ENCODE measurements at regions not wholly inside any gene's neighbourhood (a gene's known extent, or its start where the extent isn't known, plus 50 kb on each side); places are given as distances from the start of the nearest gene placed in this dataset.

- DNase-seq (ENCODE audit: low spot score) = no peak
Measured at GRCh38 chrX:143171703-143172102, 146.0 kb downstream of the SPANXN4 start.

GRCh38 chrX:143165778-143166177 is 140.1 kb downstream of the SPANXN4 start:
- DNase-seq (ENCODE audit: low spot score) = no peak

- DNase-seq (ENCODE audit: low spot score) = no peak
Measured at GRCh38 chrX:143139681-143140080, 114.0 kb downstream of the SPANXN4 start.

GRCh38 chrX:143121477-143121876 is 95.7 kb downstream of the SPANXN4 start:
- DNase-seq (ENCODE audit: low spot score) = no peak

GRCh38 chrX:143115466-143115865 is 89.7 kb downstream of the SPANXN4 start:
- no peak for DNase-seq (ENCODE audit: low spot score)

- DNase-seq (ENCODE audit: low spot score) = no peak
Measured at GRCh38 chrX:143095816-143096215, 70.1 kb downstream of the SPANXN4 start.

- DNase-seq (ENCODE audit: low spot score) = no peak
Measured at GRCh38 chrX:143095321-143095720, 69.6 kb downstream of the SPANXN4 start.

- no peak for DNase-seq (ENCODE audit: low spot score)
Measured at GRCh38 chrX:143094417-143095023, 68.8 kb downstream of the SPANXN4 start.

Measured in iPS-NIHi11 (cell line).